Esophagus squamous epithelium (tissue), 4 donors: ENCODE measurements at regions not wholly inside any gene's neighbourhood (a gene's known extent, or its start where the extent isn't known, plus 50 kb on each side); places are given as distances from the start of the nearest gene placed in this dataset.

Experiments
- CTCF ChIP-seq, 6 experiments: fragments of 450-650 bp in 4 of 6; fragments of 200-600 bp in 2 of 6; sonication (generic) in 2 of 6; IDR thresholded peaks; one replicate each; pipeline ENCODE4 v1.5.1; 2016 to 2019; ENCODE audit warnings: antibody characterized with exemption in 6 of 6, mild to moderate bottlenecking in 4 of 6, moderate library complexity in 4 of 6
- POLR2A ChIP-seq, 4 donors: fragments of 450-650 bp; IDR thresholded peaks; one replicate each; pipeline ENCODE4 v1.6.1; 2017; ENCODE audit warnings: antibody characterized with exemption in 4 of 4, mild to moderate bottlenecking in 4 of 4, moderate library complexity in 3 of 4

GRCh38 chr1:235920596-235921375 is 54.1 kb upstream of the LYST start:
- TF ChIP-seq POLR2A (IDR thresholded peaks at IDR 0.05) (no peak), CTCF (IDR thresholded peaks at IDR 0.05) (no peak)
